ENCODE measurements at regions not wholly inside any gene's neighbourhood (a gene's known extent, or its start where the extent isn't known, plus 50 kb on each side); places are given as distances from the start of the nearest gene placed in this dataset.

DNA sequence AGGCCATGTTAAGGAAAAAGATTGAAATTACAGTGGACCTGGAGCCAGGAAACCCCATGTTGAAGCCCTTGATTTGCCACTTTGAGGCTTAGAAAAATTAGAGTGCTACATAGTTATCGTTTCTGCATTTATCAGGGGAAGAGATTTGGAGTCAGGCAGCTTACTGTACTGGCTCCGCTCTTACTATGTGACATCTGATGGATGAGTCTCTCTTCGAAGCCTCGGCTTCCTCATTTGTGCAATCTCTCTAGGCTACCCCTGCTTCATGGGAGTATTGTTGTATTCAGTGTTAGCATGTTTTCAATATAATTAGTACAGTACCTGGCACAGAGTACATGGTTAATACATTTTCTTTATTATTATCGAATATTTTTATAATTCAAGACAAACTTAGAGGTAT is 480.4 kb upstream of the USP24 start:
- no peak for DNase-seq

DNA sequence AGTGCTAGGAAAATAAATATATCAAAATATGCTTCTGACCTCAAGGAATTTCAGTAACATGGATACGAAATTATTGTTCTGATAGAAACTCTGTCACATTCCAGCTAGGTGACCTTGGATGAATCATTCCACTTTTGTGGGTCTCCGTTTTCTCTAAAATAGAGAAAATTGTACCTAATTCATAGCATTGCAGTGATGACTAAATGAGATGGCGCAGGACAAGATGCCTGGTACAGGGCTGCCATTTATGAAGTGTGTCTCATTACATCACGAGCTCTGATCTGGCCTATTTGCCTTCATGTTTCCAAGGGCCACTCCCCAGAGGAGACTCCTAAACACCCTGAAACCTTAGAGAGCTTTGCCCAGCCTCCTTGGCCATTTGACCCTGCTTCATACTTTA is 480.0 kb upstream of the USP24 start:
- DNase-seq = no peak

DNA sequence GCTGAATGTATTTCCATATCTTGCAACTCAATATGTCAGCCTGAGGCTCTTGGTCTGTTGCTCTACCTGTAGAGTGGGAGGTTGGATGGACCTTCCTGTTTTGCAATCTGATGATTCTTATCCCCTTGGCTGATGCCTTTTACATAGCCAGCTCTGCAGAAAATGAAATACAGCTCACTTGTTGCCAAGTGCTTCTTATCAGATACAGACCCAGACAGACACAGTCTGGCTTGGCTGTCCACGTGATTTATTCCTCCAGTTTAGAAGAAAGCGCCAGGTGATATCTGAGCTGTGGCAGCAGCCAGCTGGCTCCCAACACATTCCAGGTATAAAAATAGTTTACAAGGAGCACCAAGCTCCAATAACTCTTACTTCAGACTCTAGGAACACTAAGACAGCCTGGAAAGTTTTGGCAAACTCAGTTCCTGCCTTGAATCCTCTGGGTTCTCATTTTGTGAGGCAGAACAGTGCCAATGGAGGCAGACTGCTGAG is 479.2 kb upstream of the USP24 start:
- peak; percentile 28 for DNase-seq

DNA sequence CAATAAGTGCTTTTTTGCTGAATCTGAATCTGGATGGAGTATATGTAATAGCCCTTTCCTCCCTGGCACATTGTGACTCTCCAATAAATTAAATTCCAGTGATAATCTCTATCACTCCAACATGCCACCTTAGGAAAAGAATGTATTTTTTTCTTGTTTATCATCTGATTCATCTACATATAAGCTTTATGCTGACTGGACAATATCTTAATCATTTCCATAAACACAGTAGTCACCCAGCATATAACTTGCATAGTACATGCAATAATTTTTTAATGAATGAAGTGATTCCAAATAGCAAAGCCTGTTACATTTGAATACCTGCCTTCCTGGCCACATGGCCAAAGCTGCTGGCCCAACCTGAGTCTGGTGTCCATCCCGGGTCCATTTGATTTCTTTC is 477.6 kb upstream of the USP24 start:
- DNase-seq = no peak

DNA sequence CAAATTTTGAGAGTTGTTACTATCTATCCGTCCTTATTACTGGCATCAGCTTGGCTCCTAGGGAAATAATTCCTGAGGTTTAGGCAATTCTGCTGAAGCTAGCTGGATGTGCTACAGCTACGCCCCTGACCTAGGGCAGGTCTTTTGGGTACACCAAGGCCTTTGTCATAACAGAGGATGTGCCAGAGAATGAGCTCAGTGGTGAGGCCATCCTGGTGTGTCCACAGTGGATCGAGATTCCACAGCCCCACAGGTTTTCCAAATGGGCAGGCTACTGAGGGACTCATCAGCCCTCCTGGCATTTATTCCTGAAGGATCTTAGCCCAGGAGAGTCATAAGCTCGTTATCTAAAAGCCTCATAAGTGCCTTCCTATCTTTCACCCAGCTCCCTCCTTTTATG is 475.2 kb upstream of the USP24 start:
- no peak for DNase-seq

DNA sequence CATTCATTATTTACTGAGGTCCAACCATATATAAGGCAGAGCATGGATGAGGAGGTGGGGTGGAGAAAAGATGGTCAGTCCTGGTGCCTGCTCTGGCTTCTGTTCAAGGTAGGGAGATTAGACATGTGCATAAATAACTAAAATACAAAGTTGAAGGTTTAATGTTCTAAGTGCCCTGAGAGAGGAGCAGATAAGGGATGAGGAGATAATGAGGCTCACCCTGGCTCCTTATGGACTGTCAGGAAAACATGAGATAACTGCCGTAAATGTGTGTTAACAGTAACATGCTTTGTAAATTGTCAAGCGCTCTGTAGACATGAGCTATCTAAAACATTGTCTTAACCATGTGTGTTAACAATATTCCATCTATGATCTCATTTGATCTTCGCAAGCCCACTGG is 474.6 kb upstream of the USP24 start:
- DNase-seq = no peak

DNA sequence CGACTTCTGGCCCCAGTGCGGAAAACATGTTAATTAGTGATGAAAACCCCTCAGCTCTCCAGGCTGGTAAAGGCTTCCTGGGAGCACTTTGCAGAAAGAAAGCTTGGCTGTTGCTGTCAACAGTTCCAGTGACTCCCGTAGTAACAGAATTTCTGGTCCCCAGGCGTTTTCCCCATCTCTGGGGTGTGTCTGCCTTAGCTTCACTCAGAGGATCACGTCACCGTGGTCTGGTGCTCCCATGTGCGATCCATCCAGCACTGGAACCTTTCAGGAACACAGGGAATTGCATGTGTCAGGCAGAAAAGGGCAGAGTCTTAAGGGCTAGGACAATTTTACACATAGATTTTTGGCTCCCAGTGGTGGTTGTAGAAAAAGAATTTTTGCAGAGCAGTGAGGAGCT is 470.4 kb upstream of the USP24 start:
- DNase-seq = no peak

DNA sequence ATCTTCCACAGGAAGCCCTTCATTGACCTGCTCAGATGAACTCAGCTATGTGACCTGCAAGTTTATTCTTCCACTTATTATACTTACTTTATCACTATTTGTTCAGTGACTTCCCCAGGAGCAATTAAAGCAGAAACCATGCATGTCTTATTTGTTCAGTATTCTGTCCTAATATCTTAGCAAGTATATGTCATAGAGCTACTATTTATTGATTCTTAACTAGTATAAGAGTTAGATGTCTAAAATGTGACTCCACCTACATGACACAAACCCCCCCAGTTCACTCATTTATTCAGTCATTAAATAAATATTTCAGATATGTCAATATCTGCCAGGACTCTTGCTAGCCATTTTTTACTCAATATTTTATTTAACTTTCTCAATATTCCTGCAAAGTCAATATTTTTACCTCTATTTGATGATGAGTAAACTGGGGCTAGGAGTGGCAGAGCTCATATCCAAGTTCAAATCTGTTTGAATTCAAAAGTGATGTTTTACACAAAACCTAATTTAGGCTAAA is 469.0 kb upstream of the USP24 start:
- DNase-seq = no peak

DNA sequence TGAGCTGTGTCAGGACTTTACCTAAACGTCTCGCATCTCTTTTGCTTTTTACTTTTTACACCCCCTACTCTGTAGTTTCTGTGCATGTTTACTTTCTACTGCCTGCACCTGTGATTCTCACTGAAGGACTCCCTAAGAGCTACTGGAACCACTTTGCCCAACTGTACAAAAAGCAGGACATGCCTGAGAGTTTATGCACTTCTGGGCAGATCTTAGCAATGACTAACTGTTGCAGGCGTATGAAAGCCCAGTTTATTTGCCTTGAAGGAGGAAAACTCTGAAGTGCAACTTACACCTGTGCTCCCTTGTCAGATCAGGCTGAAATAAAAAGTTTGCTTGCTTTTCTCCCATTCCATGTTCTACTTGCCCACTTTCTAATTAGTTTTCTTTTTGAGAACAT is 467.0 kb upstream of the USP24 start:
- DNase-seq = no peak

DNA sequence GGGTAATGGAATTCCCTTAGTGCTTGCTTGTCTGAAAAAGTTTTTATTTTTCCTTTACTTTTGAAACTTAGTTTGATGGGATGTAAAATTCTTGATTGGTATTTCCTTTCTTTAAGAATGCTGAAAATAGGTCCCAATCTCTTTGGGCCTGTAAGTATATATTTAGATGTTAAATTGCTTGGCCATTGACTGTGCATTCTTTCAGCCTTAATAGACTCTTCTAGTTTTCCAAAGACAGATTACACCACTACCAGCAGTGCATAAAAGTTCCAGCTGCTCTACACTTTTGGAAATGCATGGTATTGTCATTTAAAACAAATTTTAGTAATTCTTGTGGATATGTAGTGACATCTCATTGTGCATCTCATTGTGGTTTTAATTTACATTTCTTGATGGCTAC is 464.8 kb upstream of the USP24 start:
- no peak for DNase-seq

DNA sequence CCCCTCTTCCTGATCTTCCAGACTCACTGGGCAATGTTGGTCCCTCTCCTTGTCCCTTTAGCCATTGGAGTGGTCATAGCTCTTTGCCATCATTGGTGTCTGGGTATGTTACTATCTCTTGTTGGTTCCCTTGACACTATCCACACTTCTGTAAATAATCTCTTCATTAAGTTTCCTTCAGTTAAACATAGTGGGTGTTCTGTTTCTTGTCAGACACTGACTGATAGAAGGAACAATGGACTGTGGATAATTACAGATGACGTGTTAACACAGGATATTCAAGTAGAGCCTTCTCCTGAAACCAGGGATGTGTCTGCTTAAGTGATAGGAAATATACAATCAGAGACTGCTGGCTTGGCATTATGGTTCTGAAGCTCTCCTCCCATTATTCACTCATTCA is 458.3 kb upstream of the USP24 start:
- DNase-seq = no peak

DNA sequence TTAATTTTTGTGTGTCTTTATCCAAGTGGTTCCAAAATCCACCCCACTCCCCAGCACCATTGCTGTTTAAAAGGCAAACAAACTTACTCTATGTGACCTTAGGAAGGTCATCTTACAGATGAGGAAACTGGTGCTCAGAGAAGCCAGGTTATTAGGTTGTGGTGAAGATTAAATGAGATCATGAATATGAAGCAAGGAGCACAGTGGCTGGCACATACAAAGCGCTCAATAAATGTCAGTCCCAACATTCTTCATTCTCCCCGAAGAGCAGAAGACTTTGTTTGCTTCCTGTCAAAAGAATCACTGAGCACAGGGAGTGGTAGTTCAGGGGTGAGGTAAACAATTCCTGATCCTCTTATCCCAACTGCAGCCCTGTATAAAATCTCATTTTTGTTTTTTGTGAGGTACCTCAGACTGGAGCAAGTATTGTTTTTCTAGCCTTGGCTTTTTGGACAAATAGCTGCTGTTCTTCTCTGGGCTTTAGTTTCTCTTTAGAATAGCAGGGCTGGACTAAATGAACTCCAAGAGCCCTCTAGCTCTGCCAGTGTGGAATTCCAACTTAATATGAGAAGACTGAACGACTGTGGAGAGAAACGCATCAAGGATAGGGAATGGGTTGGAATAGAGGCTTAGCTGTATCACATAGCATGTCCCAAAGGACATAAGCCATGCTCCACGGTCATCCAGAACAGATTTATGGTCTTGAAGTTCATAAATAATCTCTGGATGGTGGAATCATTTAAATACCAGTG is 455.3 kb upstream of the USP24 start:
- no peak for DNase-seq

DNA sequence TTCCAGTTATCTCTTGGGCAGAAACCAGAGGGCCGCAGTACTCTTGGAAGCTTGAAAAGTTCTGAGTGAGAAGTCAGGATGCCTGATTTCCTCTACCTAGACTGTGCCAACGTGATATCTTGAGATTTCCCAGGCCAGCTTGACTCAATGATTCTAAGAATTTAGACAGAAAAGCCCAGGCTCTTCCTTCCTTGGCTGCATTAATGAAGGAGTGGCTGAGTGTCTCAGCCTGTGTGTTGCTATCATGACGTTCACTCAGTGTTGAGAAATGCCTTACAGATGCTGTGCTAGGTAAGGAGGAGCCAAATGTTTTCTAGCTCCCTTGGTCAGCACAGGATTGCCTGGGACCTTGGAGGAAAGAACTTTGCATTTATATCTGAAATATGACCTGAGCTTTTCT is 454.1 kb upstream of the USP24 start:
- no peak for DNase-seq

DNA sequence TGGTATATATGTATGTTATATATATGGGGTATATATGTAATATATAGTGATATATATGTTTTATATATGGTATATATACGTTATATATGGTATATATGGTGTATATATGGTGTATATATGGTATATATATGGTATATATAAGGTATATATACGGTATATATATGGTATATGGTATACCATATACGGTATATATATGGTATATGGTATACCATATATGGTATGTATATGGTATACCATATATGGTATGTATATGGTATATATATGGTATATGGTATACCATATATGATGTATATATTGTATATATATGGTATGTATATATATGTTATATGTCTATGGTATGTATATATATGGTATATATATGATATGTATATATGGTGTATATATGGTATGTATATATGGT is 447.7 kb upstream of the USP24 start:
- DNase-seq = no peak

DNA sequence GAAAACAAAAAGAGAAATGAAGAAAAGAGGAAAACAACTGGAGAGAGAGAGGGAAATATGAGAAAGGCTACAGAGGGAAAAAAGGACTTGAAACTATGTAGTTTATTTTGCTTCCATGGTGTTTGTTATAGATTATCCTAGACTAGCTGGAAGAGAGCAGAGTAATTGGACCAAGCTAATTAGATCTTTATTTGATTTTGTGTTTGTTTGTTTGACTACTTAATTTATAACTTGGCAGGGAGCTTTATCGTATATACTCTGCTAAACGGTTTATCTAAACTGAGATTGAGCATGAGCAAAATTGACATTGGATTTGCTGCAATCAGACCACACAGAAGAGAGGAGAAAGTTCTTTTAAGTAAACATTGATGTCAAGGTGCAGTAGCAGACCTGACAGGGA is 443.8 kb upstream of the USP24 start:
- DNase-seq = no peak

DNA sequence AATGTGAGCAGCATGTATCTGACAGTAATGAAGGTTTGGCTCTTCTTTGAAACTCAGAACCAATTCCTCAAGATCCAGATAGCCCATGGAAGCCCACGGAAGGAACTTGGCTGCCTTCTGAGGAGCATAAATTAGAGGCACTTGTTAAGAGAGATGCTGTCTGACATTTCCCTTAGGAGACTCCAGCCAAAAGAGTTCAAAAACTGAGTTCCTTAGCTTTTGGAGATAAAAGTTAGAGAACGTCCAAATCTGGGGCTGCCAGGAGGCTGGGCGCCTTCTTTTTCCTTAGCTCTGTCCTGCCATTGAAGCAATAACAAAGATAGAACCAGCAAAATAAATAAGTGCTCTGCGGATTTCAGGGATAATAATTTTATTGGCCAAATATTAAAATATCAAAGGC is 439.6 kb upstream of the USP24 start:
- no peak for DNase-seq

DNA sequence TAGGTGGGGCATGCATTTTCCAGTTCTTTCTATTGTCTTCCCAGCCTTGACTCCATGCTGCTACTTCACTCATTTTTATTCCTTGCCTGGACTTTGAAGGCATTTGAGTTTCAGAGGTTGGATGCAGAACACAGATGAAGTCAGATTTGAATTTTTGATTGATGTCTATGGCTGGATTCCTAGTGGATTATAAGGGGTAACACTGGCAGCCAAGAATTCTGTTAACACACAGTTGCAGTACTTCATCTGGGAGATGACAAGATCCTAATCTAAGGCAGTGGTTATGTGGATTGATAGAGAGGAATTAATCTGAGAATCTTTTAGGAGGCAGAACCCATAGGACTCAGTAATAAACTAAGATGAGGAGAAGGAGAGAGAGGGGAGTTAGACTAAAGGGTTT is 439.0 kb upstream of the USP24 start:
- no peak for DNase-seq

DNA sequence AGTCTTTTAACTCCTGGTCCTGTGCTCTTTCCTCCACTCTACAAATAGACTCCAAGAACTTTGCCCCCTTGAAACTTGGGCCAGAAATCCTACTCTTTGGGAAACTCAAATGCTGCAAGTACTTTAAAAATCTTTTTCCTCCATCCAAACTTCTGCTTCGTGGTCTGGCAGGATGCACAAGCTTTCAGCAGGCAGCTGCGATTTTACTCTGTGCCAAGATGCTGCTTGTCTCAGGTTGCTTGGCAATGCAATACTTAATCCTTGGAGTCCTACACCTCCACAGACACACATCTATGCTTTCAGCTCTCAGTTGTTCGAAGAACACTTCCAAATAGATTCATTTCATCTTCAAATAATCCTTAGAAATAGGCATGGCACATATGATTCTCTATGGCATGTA is 435.3 kb upstream of the USP24 start:
- DNase-seq = no peak

DNA sequence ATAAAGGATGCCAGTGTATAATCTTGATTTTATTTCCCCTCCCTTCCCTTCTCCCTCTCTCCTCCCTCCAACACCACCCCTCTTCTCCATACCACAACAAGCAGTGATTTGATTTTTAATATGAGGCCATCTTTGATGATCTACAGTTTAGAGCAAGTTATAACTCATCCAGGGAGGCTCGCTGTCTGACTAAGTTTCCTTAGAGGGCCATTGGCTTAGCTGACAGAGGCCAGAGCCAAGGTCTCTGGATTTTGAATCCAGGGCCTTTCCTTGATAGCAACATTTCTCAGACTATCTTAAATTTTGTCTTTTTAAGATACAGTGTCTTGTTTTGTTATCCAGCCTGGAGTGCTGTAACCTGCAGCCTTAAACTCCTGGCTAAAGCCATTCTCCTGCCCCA is 431.0 kb upstream of the USP24 start:
- DNase-seq = no peak

DNA sequence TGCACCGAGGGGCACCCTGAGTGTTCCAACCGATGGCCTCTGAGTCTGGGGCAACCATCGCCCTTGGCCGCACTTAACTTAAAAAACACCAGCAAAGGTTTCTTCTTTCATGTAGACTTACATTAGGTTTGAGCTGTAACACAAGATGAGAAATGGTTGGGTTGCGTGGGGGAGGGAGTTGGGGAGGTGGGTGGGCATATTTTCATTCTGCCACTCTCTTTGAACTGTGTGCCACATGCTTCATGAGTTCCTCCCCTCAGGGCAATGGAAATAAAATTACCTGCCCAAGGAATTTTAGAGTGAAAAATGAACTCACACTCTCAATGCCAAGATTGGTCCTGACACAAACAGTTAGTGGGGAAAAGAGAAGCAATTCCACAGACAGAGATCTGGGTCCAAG is 430.1 kb upstream of the USP24 start:
- DNase-seq = no peak

DNA sequence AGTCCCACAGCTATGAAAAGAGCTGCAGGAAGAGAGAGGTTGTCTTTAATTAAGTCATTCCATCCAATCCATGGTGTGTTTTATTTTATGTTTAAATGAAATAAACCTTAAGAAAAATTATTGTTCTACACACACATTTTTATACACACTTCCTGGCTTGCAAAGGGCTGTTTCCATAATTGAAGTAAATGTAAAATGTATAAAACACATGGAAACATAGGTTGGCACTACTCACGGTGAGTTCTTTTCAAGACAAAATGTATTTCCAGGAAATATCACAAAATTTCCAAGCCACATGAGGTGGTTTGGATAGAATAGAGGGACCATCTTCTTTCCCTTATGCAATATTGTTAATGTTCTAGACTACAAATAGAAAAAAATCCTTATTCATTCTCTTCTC is 426.8 kb upstream of the USP24 start:
- DNase-seq = no peak

DNA sequence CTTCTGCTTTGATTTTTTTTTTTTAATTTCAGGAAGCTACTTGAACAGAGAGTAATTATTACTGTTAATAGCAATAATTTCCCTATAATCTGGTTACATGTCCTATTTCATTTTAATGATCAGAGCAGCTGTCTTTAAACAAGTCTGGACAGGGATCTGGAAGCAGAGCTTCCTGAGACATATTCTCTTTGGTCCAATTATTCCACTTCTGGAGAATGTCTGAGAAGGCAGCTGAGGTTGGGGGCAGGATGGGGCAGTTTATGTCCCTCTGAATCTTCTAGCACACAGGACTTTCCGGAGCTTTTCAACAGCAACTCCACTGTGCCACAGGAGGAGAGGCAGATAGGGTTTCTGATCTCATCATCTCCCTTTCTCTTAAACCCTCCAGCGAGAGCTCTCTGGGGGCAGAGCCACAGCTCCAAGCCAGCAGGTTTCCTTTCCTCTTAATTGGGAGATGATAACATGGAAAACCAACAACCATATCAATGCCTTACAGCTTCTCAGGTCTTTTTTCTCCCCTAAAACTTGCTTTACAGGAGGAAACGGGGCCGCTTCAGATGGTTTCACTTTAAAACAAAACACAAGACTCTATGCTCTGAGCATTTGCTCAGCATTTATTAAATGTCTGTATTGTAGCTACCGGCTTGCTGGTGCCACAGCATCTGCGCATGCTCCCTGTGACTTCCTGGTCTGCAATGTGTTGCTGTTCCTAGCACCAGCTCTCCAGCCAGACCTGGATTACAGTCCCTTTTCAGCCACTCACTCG is 425.7 kb upstream of the USP24 start:
- DNase-seq = peak; percentile 21

DNA sequence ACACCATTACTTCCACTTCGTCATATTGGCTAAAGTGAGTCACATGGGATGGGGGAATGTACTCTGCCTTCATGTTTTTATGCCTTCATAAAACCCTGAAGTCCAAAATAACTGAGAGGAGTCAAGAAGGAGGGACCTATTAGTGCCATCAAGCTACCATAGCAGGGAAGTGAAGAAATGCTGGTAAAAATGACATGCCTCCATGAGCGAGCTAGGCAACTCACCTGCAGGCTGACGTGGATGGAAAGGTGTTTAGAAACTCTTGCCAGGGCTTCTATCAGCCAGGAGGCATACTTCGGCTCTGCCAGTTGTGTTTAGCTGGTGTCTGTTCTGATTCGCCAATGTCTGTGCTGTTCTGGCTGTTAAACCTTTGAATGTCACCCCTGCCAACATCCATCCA is 424.4 kb upstream of the USP24 start:
- no peak for DNase-seq

DNA sequence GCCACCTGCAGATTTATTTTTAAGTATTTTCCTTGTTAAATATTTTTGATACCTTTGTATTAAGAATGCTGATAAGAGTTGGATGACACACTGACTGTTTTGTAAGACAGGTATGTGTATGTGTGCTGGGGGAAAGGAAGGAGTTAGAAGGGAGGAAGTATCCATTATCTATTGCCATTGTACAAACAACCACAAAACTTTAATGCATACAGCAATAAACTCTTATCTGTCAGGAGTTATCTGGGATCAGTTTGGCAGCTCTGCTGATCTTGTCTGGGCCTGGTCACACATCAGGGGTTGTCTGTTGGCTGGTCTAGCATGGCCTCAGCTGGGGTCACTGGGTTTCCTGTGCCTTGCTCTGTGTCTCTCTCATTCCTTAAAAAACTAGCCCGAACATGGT is 423.9 kb upstream of the USP24 start:
- DNase-seq = no peak

DNA sequence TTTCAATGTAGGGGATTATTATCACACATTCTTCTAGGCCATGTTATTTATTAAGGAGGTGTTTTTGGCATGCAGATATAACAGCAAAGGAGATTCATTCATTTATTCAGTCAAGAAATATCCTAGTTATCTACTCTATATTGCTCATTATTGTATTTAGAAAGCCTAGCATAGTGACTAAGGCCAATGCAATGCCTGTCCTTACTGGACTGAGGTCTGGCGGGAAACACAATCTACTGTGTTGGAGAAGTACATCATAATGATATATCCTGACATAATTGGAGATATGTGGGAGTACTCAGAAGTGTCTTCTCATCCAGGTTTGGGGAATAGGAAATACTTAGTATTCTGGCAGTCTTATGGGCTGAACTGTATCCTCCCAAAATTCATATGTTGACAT is 421.5 kb upstream of the USP24 start:
- no peak for DNase-seq
